ENCODE measurements at regions not wholly inside any gene's neighbourhood (a gene's known extent, or its start where the extent isn't known, plus 50 kb on each side); places are given as distances from the start of the nearest gene placed in this dataset.

GRCh38 chr13:90947976-90948375 lies 399.5 kb upstream of the MIR17HG start:
- DNase-seq, result no peak

GRCh38 chr13:90950160-90950559 lies 397.3 kb upstream of the MIR17HG start:
- DNase-seq, result no peak

- no peak for DNase-seq
Measured at GRCh38 chr13:90951663-90952062, 395.8 kb upstream of the MIR17HG start.

DNA sequence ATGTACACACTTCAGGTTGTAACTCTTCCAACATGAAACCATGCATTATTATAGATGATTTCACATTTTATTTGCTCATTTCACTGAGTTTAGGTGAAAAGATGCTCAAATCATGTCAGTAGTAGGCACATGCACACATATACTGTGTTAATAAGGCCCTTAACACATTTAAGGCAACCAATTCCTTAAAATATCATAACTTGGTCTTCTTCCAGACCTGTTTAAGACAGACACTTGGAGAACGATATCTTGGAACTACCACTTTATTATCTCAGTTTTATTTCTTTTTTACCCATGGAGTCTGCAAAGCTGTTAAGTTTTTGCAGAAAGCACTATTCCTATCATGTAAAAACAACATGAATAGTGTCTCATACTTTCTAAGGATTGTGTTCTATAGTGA lies 395.2 kb upstream of the MIR17HG start:
- DNase-seq, result no peak

DNA sequence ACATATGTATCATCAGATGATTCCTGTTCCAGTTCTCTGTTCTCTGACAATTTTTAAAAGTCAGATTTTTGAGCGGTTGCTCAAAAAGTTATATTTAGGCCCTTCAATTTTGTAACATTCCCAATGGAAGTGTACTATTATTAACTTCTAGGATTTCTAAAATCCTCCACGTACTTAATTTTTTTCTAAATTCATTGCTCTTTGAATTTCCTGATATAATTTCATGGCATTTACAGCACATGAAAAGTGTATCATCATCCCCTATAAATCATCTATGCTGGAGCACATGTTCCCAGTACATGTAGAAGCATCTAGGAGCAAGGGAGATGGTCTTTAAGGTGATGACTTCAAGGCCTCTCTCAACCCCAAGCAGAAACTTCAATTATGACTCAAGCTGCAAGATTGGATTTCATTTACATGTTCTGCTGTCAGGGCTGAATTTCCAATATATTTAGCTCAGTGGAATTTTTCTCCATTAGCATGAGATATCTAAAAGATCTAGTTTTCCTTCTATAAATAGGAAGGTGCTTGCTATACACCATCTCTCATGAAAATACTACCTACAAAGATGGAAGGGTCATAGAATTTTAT lies 392.8 kb upstream of the MIR17HG start:
- DNase-seq, result no peak

- no peak for DNase-seq
Measured at GRCh38 chr13:90956031-90956430, 391.5 kb upstream of the MIR17HG start.

DNA sequence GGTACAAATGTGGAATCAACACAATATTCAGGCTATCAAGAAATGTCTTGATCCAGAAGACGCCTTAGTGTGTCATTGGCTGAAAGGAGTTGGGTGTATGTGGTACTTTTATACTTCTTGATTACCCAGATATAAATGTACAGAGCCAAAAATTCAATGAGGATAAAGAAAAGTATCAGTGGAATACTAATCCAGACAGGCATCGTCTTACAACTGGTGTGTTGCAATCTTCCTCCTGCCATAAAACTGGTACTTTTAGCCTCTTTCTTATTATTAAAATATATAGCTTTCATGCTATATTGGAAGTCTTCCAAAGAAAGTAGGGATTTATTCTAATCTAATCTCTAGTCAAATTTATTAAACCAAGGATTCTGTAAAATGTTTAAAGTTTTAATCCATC lies 388.6 kb upstream of the MIR17HG start:
- no peak for DNase-seq

GRCh38 chr13:90968166-90968904 lies 379.2 kb upstream of the MIR17HG start:
- no peak for DNase-seq

GRCh38 chr13:90974249-90974975 lies 373.1 kb upstream of the MIR17HG start:
- DNase-seq, result peak; percentile 43

DNA sequence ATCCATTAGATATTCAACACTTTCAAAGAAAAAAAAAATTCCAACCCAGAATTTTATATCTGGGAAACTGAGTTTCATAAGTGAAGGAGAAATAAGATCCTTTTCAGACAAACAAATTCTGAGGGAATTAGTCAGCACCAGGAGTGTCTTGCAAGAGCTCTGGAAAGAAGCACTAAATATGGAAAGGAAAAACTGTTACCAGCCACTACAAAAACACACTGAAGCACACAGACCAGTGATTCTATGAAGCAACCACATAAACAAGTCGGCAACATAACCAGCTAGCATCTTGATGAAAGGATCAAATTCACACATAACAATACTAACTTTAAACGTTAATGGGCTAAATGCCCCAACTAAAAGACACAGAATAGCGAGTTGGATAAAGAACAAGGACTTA lies 368.4 kb upstream of the MIR17HG start:
- no peak for DNase-seq

DNA sequence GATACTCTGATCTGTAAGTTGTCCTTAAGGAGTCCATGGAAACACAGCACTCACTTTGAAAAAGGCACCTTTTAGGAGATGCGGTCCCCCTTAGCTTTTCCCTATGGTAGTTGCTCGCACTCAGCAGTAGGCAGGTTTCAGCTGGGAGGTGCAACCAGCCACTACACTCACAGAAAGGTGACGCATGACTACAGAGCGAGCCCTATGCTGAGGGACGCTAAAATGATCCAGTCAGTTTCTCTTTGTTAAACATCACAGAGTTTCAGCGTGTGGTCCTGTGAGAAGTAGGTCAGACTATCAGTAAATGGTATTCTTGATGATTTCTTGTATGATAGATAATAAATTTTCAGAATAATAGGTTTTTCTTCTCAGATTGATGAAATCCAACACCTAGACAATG lies 362.7 kb upstream of the MIR17HG start:
- DNase-seq, result no peak

DNA sequence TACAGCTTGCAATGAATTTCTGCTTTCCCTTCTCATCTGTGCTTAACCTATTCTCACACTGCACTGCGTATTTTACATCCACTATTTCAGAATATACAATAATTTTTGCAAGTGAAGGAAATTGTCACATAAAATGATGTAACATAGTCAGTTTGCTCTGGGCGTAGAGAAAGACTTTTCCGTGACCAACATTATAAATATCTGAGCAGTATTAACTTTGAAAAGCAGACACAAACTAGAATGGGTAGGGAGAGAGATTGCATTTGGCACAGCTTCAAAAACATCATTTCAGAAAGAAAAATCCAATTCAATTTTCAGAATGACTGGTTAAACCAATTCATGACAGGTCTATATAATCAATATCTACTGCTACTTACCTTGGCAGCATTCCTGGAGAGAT lies 352.5 kb upstream of the MIR17HG start:
- DNase-seq, result no peak

- DNase-seq, result no peak
Measured at GRCh38 chr13:90995614-90996013, 351.9 kb upstream of the MIR17HG start.

GRCh38 chr13:90997951-90998350 lies 349.5 kb upstream of the MIR17HG start:
- DNase-seq, result no peak

GRCh38 chr13:90999401-90999800 lies 348.1 kb upstream of the MIR17HG start:
- DNase-seq, result no peak

DNA sequence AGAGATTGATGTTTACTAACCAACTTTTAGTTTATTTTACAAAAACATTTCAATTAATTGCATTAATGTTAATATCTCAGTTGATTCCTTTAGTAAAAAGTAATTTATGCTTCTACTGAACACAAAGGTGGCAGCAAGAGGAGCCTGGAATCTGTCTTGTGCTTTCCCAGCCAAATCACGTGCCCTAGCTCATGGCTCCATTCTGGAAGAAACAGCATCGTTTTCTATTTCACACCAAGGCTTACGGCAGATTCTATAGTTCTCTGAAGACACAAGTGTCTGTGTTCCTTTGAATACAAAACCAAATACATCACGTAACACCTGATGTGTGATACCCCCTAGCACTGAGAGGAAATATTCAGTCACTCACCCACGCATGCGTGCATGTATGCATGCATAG lies 346.1 kb upstream of the MIR17HG start:
- no peak for DNase-seq

GRCh38 chr13:91014696-91015095 lies 332.8 kb upstream of the MIR17HG start:
- no peak for DNase-seq

DNA sequence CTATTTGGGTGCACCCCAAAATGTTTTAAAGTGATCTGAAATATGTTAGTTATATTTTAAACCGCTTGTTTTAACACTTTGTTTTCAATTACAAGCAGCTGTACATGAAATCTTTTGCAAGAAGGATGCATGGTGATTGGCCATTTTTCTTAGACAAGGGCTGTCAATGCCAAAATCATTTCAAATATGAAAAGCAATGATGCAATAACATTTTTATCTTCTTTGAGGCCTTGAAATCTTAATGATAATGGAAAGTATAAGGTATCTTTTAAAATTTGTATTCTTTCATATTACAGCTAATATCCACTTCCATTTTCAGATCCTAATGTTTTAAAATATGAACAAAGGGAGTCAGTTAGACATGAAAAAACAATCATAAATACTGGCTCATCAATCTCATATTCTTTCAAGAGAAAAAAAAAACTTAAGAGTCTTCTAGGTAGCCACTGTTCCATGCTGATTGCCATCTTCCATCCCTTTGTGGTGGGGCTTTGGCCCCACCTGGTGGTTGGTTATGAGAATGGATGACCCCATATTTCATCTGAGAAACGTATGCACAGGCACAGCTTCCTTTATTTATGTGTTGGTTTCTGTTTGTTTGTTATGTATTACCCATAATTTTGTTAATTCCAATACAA lies 330.3 kb upstream of the MIR17HG start:
- DNase-seq, result peak; percentile 74

DNA sequence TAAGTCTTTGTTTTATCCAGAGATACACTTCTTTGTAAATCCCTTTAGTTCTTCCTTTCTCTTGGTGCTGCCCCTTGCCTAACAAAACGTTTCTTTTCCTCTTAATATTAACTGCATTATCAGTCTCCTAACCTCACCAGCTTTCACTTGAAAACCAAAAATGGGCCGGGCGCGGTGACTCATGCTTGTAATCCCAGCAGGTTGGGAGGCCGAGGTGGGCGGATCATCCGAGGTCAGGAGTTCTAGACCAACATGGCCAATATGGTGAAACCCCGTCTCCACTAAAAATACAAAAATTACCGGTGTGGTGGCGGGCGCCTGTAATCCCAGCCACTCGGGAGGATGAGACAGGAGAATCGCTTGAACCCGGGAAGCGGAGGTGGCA lies 329.8 kb upstream of the MIR17HG start:
- no peak for DNase-seq

DNA sequence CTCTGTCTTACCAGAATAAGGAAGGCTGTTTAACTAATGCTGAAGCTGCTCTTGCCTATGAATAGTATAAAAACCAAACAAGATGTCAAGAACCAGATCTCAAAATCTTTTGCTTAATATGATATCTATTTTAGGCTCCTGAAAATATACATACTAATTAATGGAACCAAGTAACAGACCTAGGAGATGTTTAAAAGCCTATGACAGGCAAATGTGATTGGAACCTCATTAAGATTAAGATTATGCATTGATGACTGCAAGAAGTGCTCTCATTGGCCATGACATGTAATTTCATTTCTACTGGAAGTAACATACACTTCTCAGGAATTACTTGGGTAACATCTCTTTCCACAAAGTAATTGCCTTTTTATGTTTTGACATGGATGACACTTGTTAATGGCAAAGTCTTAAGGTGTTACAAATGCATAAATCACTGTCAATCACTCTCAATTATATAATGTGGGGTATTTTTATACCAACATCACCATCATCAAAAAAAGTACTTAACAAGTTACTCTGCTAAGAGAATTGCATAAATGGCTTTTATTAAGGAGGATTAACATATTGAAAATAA lies 326.9 kb upstream of the MIR17HG start:
- DNase-seq, result no peak

- no peak for DNase-seq
Measured at GRCh38 chr13:91024157-91024792, 323.2 kb upstream of the MIR17HG start.

- DNase-seq, result no peak
Measured at GRCh38 chr13:91025442-91025841, 322.0 kb upstream of the MIR17HG start.

DNA sequence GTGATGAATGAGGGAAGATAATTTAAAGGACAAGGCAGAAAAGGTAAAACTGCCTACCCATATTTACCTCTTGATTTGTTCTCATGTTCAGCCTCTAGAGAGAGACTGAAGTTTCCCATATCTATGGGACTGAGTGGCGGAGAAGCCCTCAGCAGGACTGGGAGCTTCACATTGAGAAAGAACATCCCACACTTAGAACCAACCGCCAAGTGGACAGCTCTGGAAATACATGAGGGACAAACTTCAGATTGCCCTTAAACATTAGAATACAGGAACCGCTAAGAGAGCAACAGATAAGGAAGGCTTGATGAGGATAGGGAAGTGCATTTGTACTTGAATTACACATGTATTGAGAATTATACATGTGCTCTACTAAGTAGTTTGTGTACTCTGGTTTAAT lies 316.0 kb upstream of the MIR17HG start:
- no peak for DNase-seq

Data from NCI-H1417 treated with DMSO at 0.1 percent for 48 hours (cell line).